ENCODE measurements at regions not wholly inside any gene's neighbourhood (a gene's known extent, or its start where the extent isn't known, plus 50 kb on each side); places are given as distances from the start of the nearest gene placed in this dataset.
"Not testable (repeated sequence)": the region's sequence is repeated elsewhere in the genome, so short reads cannot be mapped to it uniquely, and the experiment has no call there.

GRCh38 chr2:48092846-48093803, 186.8 kb upstream of the FBXO11 start:
- H3K4me3 ChIP-seq (ENCODE audit: low read depth, low read length) = no peak overlapping the region
- no peak for TF ChIP-seq CTCF (IDR thresholded peaks at IDR 0.05; ENCODE audit: insufficient read depth, low read depth, low read length)
- no peak for DNase-seq (ENCODE audit: low read depth)

- H3K4me3 ChIP-seq (ENCODE audit: low read depth, low read length); DNase-seq (ENCODE audit: low read depth): not testable (repeated sequence)
Observed at GRCh38 chr2:48096765-48097164, 190.5 kb upstream of the FBXO11 start.

- no peak for DNase-seq (ENCODE audit: low read depth)
- TF ChIP-seq CTCF (IDR thresholded peaks at IDR 0.05; ENCODE audit: insufficient read depth, low read depth, low read length) = no peak
- no peak overlapping the region for H3K4me3 ChIP-seq (ENCODE audit: low read depth, low read length)
Observed at GRCh38 chr2:48098539-48098938, 192.2 kb upstream of the FBXO11 start.

- no peak overlapping the region for H3K4me3 ChIP-seq (ENCODE audit: low read depth, low read length)
- DNase-seq (ENCODE audit: low read depth) = no peak
- TF ChIP-seq CTCF (IDR thresholded peaks at IDR 0.05; ENCODE audit: insufficient read depth, low read depth, low read length) = no peak
Observed at GRCh38 chr2:48104418-48104817, 198.1 kb upstream of the FBXO11 start.

- TF ChIP-seq CTCF (IDR thresholded peaks at IDR 0.05; ENCODE audit: insufficient read depth, low read depth, low read length) = no peak
- no peak overlapping the region for H3K4me3 ChIP-seq (ENCODE audit: low read depth, low read length)
- no peak for DNase-seq (ENCODE audit: low read depth)
Observed at GRCh38 chr2:48105848-48106247, 199.6 kb upstream of the FBXO11 start.

GRCh38 chr2:48107326-48107925, 201.1 kb upstream of the FBXO11 start:
- no peak overlapping the region for H3K4me3 ChIP-seq (ENCODE audit: low read depth, low read length)

More at GRCh38 chr2:48107326-48107925, 201.1 kb upstream of the FBXO11 start:
- no peak for TF ChIP-seq CTCF (IDR thresholded peaks at IDR 0.05; ENCODE audit: insufficient read depth, low read depth, low read length)
- DNase-seq (ENCODE audit: low read depth) = peak; percentile 85

Measured in fibroblast of villous mesenchyme (primary cell).